Transverse colon (tissue), 4 donors: ENCODE measurements at regions not wholly inside any gene's neighbourhood (a gene's known extent, or its start where the extent isn't known, plus 50 kb on each side); places are given as distances from the start of the nearest gene placed in this dataset.

ENCODE experiments used
- CTCF ChIP-seq, 5 experiments: fragments of 200-600 bp in 3 of 5; fragments of 450-650 bp in 2 of 5; sonication (generic) in 3 of 5; IDR thresholded peaks; 1 replicate in 2 of 5; 2 replicates in 3 of 5; pipeline ENCODE4 v1.5.1; 2016 to 2017; ENCODE audit warnings: antibody characterized with exemption in 5 of 5, inconsistent platforms in 3 of 5, mild to moderate bottlenecking in 2 of 5, moderate library complexity in 1 of 5
- EP300 ChIP-seq: sonication (generic); formaldehyde crosslinking; IDR thresholded peaks from one replicate; pipeline ENCODE4 v1.6.1; 2017; ENCODE audit warnings: antibody characterized with exemption, low read depth
- POLR2A ChIP-seq: fragments of 450-650 bp; IDR thresholded peaks from one replicate; pipeline ENCODE4 v1.6.1; 2016; ENCODE audit warnings: antibody characterized with exemption, mild to moderate bottlenecking, moderate library complexity
- POLR2AphosphoS5 ChIP-seq, 3 donors: sonication (generic); formaldehyde crosslinking; IDR thresholded peaks; one replicate each; pipeline ENCODE4 v1.6.1; 2016; ENCODE audit warnings: antibody characterized with exemption in 3 of 3

- no peak for TF ChIP-seq POLR2A
- no peak for TF ChIP-seq POLR2AphosphoS5 (IDR thresholded peaks at IDR 0.05)
- TF ChIP-seq CTCF (IDR thresholded peaks at IDR 0.05) = no peak
- no peak for TF ChIP-seq EP300
These were observed 540.3 kb upstream of the MGMT start for GRCh38 chr10:128926711-128927110.
